Sigmoid colon (tissue), 6 donors: ENCODE measurements at regions not wholly inside any gene's neighbourhood (a gene's known extent, or its start where the extent isn't known, plus 50 kb on each side); places are given as distances from the start of the nearest gene placed in this dataset.

Experiments used
- DNase-seq: peaks from one replicate; pipeline ENCODE4 v3.0.0-alpha.2; 2019
- H3K27ac ChIP-seq, 4 donors: fragments of 200-600 bp; sonication (generic); one replicate each; pipeline ENCODE4 v1.5.1; 2016 to 2019; ENCODE audit warnings: mild to moderate bottlenecking in 1 of 4
- H3K27me3 ChIP-seq, 3 donors: fragments of 200-600 bp; sonication (generic); one replicate each; pipeline ENCODE4 v1.5.1; 2019; ENCODE audit warnings: mild to moderate bottlenecking in 1 of 3
- H3K36me3 ChIP-seq, 4 donors: fragments of 200-600 bp; sonication (generic); one replicate each; pipeline ENCODE4 v1.5.1; 2016 to 2019
- H3K4me1 ChIP-seq, 4 donors: fragments of 200-600 bp; sonication (generic); one replicate each; pipeline ENCODE4 v1.5.1; 2017 to 2019
- H3K4me3 ChIP-seq, 4 donors: fragments of 200-600 bp; sonication (generic); one replicate each; pipeline ENCODE4 v1.5.1; 2017 to 2019; ENCODE audit warnings: mild to moderate bottlenecking in 2 of 4, moderate library complexity in 1 of 4
- H3K9me3 ChIP-seq, 4 donors: fragments of 200-600 bp in 3 of 4; sonication (generic) in 3 of 4; one replicate each; pipeline versions ENCODE4 v1.5.1 to v1.6.1; 2013 to 2019
- EP300 ChIP-seq, 4 donors: sonication (generic); formaldehyde crosslinking; IDR thresholded peaks; one replicate each; pipeline ENCODE4 v1.6.1; 2017; ENCODE audit warnings: antibody characterized with exemption in 4 of 4
- POLR2A ChIP-seq, 2 donors: fragments of 450-650 bp; IDR thresholded peaks; one replicate each; pipeline ENCODE4 v1.6.1; 2016; ENCODE audit warnings: antibody characterized with exemption in 2 of 2, mild to moderate bottlenecking in 2 of 2, moderate library complexity in 2 of 2
- POLR2AphosphoS5 ChIP-seq, 4 donors: sonication (generic); formaldehyde crosslinking; IDR thresholded peaks; one replicate each; pipeline ENCODE4 v1.6.1; 2017; ENCODE audit warnings: antibody characterized with exemption in 4 of 4
- WGBS, 2 donors: extraction: QIAGEN DNeasy Blood & Tissue Kit; methylation state at CpG; one replicate each; pipeline ENCODE4 v1.1.7; 2013; 5-methylcytosine and 5-hydroxymethylcytosine counted together
- intact Hi-C: fragments of 100-400 bp; cut with DNase I; formaldehyde crosslinking; loops from one replicate; pipeline ENCODE4 v1.15.1; 2023
- TF ChIP-seq, protein P1 (sequence below), 4 experiments: fragments of 450-650 bp in 3 of 4; fragments of 200-600 bp in 1 of 4; IDR thresholded peaks; one replicate each; pipeline ENCODE4 v1.5.1; 2016 to 2019; ENCODE audit warnings: antibody characterized with exemption in 4 of 4, mild to moderate bottlenecking in 3 of 4, moderate library complexity in 2 of 4
- donor health status: healthy with polysubstance abuse.
- donor health status: healthy.

DNA sequence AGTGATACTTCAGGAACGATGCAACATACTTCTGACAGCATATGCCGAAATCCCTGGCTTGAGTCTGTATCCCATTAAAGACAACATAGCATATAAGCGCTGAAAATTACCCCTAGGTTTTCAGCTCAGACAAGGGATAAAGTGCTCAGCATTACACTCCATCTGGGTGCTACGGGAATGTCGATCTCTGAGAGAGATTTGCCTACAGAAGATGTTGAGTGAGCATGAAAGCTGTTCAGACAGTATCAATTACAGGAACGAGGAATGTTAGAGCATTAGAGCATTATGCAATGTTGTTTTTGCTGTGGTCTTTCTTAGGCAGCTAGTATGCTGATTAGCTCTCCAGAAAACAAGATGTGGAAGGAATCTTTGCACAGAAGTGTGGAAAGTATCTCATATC is 484.5 kb downstream of the LIG4 start:
- Histone ChIP-seq H3K4me3 (no peak overlapping the region), H3K27ac (no peak overlapping the region), H3K4me1 (no peaks in the 10 kb centered on the region), H3K9me3 (no peaks in the 10 kb centered on the region), H3K27me3 (no peaks in the 10 kb centered on the region), H3K36me3 (no peaks in the 10 kb centered on the region)
- no peak for DNase-seq
- TF ChIP-seq EP300 (IDR thresholded peaks at IDR 0.05) (no peak), POLR2A (IDR thresholded peaks at IDR 0.05) (no peak), POLR2AphosphoS5 (IDR thresholded peaks at IDR 0.05) (no peak)
- TF ChIP-seq, protein P1, sequence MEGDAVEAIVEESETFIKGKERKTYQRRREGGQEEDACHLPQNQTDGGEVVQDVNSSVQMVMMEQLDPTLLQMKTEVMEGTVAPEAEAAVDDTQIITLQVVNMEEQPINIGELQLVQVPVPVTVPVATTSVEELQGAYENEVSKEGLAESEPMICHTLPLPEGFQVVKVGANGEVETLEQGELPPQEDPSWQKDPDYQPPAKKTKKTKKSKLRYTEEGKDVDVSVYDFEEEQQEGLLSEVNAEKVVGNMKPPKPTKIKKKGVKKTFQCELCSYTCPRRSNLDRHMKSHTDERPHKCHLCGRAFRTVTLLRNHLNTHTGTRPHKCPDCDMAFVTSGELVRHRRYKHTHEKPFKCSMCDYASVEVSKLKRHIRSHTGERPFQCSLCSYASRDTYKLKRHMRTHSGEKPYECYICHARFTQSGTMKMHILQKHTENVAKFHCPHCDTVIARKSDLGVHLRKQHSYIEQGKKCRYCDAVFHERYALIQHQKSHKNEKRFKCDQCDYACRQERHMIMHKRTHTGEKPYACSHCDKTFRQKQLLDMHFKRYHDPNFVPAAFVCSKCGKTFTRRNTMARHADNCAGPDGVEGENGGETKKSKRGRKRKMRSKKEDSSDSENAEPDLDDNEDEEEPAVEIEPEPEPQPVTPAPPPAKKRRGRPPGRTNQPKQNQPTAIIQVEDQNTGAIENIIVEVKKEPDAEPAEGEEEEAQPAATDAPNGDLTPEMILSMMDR (IDR thresholded peaks at IDR 0.05) = no peak
- intact Hi-C loops = no loop called here
- 78 to 84% methylated on average over 6 of the region's 6 CpGs for WGBS, 2 donors

GRCh38 chr13:107721125-107721869 is 494.0 kb downstream of the LIG4 start:
- Histone ChIP-seq H3K27me3 (no peaks in the 10 kb centered on the region), H3K4me3 (no peak overlapping the region), H3K9me3 (no peaks in the 10 kb centered on the region), H3K4me1 (no peaks in the 10 kb centered on the region), H3K36me3 (no peaks in the 10 kb centered on the region), H3K27ac (no peak overlapping the region)
- DNase-seq = no peak
- TF ChIP-seq, protein P1 (IDR thresholded peaks at IDR 0.05) = no peak
- no peak for TF ChIP-seq POLR2A (IDR thresholded peaks at IDR 0.05)
- no peak for TF ChIP-seq POLR2AphosphoS5 (IDR thresholded peaks at IDR 0.05)
- TF ChIP-seq EP300 (IDR thresholded peaks at IDR 0.05) = no peak
- intact Hi-C loops = no loop called here
- WGBS, 2 donors = 45 to 56% methylated on average over 13 of the region's 13 CpGs

- Histone ChIP-seq H3K9me3 (peaks cover 0 to 2% (median 0%) of the 10 kb centered on the region in 4 donors), H3K4me1 (no peaks in the 10 kb centered on the region), H3K27ac (no peak overlapping the region), H3K36me3 (no peaks in the 10 kb centered on the region), H3K4me3 (no peak overlapping the region), H3K27me3 (no peaks in the 10 kb centered on the region)
- no peak for DNase-seq
- TF ChIP-seq POLR2A (IDR thresholded peaks at IDR 0.05) = no peak
- TF ChIP-seq POLR2AphosphoS5 (IDR thresholded peaks at IDR 0.05) = no peak
- no peak for TF ChIP-seq EP300 (IDR thresholded peaks at IDR 0.05)
- TF ChIP-seq, protein P1 (IDR thresholded peaks at IDR 0.05) = no peak
- intact Hi-C loops = no loop called here
- 86 to 94% methylated on average over 4 of the region's 4 CpGs for WGBS, 2 donors
These were observed 498.6 kb downstream of the LIG4 start for GRCh38 chr13:107716741-107717140.

DNA sequence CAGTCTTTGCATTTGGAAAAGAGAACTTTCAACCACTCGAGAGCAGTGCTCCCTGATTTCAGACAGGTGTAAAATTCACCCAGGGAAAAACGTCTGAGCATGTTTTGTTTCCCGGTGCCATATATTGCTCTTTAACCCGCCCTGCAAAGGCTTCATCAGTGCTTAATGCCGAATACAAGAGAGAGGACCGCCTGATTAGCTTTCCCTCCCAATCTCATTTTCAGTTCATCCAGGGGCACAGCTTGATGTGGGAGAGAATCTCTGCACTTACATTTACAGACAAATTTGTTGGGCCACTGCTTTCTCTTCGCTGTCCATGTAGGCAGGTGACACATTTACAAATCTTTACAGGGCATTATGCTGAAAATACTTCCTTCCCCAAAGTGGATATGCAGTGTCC is 499.1 kb downstream of the LIG4 start:
- TF ChIP-seq EP300 (IDR thresholded peaks at IDR 0.05) = no peak
- TF ChIP-seq POLR2A (IDR thresholded peaks at IDR 0.05) = no peak
- TF ChIP-seq, protein P1 (IDR thresholded peaks at IDR 0.05) = no peak
- no peak for TF ChIP-seq POLR2AphosphoS5 (IDR thresholded peaks at IDR 0.05)
- Histone ChIP-seq H3K27ac (no peak overlapping the region), H3K4me1 (no peaks in the 10 kb centered on the region), H3K27me3 (no peaks in the 10 kb centered on the region), H3K4me3 (no peak overlapping the region), H3K9me3 (peaks cover 0 to 2% (median 0%) of the 10 kb centered on the region in 4 donors), H3K36me3 (no peaks in the 10 kb centered on the region)
- DNase-seq = no peak
- WGBS, 2 donors = 67 to 76% methylated on average over 7 of the region's 7 CpGs
- intact Hi-C loops = no loop called here

DNA sequence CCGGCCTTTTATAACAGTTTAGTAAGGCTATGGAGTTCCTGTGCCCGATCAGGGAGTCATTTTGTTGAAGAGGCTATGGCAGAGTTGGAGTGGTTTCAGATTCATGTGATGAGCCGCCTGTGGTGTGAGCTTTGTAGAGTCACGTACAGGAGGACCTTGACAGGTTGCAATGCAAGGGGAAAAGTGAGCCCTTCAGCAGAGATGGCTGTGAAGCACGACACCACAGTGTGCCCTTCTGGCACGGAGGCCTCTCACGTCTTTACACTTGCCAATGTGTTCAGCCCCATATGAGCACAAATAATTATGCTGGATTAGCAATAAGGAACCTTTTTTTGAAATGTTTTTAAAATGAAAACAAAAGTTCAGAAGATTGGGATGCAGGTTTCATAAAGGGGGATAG is 499.8 kb downstream of the LIG4 start:
- Histone ChIP-seq H3K9me3 (peaks cover 0 to 2% (median 0%) of the 10 kb centered on the region in 4 donors), H3K27me3 (no peaks in the 10 kb centered on the region), H3K36me3 (no peaks in the 10 kb centered on the region), H3K4me1 (no peaks in the 10 kb centered on the region), H3K27ac (no peak overlapping the region), H3K4me3 (no peak overlapping the region)
- intact Hi-C loops = no loop called here
- TF ChIP-seq POLR2A (IDR thresholded peaks at IDR 0.05) = no peak
- TF ChIP-seq EP300 (IDR thresholded peaks at IDR 0.05) = no peak
- TF ChIP-seq POLR2AphosphoS5 (IDR thresholded peaks at IDR 0.05) = no peak
- TF ChIP-seq, protein P1 (IDR thresholded peaks at IDR 0.05) = no peak
- DNase-seq = no peak
- 90 to 91% methylated on average over 7 of the region's 7 CpGs for WGBS, 2 donors
